ENCODE measurements at regions not wholly inside any gene's neighbourhood (a gene's known extent, or its start where the extent isn't known, plus 50 kb on each side); places are given as distances from the start of the nearest gene placed in this dataset.
A peak's percentile ranks its signal among the peaks of the same experiment; 100 is the strongest.
"Not testable (repeated sequence)": the region's sequence is repeated elsewhere in the genome, so short reads cannot be mapped to it uniquely, and the experiment has no call there.

- DNase-seq = not testable (repeated sequence)
Observed at GRCh38 chr18:70395771-70396170, 106.9 kb downstream of the SOCS6 start.

DNA sequence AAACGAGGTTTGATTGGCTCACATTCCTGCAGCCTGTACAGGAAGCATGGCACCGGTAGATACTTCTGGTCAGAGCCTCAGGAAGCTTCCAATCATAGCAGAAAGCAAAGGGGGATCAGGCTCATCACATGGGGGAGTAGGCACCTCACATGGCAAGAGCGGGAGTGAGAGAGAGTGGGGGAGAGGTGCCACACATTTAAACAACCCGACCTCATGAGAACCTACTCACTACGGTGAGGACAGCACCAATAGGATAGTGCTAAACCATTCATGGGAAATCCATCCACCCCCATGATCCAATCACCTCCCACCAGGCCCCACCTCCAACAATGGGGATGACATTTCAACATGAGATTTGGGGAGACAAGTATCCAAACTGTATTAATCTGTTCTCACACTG is 105.8 kb downstream of the SOCS6 start:
- DNase-seq = no peak

DNA sequence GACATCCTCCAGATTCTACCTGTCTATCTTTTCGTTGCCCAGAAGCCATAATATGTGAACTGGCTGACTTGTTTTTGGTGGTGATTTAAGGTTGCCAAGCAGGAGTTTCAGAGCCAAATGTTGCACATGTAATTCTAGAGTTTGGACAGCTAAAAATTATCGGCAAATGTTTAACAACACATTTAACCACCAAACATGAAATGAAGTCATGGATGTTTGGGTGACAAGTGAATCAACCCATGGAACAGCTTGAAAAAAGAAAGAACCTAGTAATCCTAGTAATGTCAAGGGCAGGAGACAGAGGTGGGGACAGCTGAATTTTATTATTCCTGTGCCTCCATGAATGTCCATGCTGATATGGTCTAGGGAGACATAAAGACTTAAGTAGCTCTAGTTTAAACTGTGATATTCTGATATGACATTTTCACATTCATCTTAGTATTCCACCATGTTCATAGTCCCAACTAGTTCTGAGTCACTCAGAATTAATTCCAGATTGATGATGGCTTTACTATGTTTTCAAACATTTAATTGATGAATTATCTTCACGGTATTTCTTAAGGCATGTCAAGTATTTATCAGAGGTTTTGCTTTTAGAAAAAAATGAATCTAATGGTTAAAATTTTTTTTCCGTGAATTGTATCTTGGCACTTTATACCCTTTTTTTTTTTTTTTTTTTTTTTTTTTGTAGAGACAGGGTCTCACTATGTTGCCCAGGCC is 101.7 kb downstream of the SOCS6 start:
- no peak for DNase-seq

GRCh38 chr18:70389036-70389435 is 100.2 kb downstream of the SOCS6 start:
- not testable (repeated sequence) for DNase-seq

GRCh38 chr18:70387027-70387426 is 98.2 kb downstream of the SOCS6 start:
- no peak for DNase-seq

DNA sequence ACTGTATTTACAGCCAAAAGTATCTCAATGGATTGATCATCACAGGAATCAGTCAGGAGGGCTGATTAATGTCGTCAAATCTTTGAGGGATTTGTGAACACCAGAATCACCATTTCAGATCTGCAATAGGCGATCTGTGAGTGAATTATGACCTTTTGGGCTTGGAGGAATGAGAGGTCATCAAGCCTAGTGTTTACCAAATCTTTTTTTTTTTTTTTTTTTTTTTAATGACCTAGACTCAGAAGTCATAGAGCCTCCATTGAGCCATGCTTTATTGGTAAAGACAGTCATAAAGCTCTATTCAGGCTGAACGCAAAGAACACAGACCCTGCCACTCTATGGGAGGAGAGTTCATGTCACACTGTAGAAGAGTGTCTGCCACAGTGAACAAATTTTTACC is 97.7 kb downstream of the SOCS6 start:
- DNase-seq = no peak

DNA sequence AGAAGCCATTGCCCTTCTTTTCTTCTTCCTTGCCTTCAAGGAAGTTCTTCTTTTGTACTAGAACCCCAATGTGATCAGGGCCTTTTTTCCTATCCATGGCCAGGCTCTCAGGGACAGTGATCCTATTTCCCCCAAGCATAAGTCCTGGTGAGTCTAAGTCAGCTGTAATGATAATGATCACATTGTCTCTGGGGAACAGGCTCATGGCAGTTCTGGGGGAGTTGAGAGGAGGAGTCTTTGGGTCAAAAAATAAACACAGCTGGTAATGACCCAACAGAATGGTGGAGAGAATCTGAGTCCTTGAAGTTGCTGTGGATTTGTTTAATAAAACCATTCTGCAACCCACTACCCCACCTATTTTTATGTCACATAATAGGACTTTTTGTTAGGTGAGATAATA is 96.6 kb downstream of the SOCS6 start:
- DNase-seq = no peak

DNA sequence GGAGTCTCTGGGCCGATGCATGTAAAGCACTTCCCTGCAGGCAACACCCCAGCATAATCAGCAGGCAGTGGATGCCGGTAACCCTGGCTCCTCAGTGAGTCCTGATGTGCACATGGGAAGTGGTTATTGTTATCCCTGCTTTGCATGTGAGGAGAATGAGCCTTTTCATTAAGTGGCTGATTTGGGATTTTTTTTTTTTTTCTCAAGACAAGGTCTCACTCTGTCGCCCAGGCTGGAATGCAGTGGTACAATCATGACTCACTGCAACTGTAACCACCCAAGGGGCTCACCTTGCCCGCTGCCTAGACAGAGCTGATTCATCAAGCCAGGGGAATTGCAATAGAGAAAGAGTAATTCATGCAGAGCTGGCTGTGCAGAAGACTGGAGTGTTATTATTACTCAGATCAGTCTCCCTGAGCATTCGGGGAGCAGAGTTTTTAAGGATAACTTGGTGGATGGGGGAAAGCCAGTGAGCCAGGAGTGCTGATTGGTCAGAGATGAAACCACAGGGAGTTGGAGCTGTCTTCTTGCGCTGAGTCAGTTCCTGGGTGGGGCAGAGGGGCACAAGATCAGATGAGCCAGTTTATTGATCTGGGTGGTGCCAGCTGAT is 95.4 kb downstream of the SOCS6 start:
- DNase-seq = no peak

DNA sequence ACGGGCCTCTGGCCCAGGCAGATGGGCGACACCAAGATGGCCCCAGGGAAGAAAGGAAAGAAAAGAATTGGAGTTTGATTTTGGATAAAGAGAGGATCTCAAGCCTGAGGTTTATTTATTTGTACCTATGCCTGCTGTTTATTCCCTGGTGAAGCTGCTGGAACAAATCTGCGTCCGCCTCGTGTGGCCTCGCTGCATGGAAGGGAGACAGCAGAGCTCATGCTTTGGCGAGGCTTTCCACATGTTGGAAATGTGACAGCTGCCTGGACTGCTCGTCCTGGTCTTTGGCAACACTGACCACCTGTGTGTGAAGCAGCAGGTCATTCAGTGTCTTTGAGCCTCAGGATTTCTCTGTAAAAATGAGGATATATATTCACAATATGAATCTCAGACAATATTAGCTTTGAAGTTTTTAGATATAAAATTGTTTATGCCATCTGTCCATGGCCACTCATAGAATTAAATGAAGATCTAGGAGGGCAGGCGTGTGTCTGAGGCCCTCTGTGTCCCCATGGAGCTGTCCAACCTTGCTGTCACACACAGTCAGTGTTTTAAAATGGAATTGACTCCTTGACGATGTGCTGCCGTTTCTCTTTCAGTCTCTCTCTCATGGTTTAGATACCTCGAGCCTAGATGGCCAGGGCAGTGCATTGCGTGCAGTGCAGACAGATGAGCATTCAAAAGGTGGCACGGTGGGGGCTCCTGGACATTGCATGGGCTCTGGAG is 94.3 kb downstream of the SOCS6 start:
- DNase-seq = no peak

GRCh38 chr18:70382017-70382416 is 93.2 kb downstream of the SOCS6 start:
- DNase-seq = no peak

DNA sequence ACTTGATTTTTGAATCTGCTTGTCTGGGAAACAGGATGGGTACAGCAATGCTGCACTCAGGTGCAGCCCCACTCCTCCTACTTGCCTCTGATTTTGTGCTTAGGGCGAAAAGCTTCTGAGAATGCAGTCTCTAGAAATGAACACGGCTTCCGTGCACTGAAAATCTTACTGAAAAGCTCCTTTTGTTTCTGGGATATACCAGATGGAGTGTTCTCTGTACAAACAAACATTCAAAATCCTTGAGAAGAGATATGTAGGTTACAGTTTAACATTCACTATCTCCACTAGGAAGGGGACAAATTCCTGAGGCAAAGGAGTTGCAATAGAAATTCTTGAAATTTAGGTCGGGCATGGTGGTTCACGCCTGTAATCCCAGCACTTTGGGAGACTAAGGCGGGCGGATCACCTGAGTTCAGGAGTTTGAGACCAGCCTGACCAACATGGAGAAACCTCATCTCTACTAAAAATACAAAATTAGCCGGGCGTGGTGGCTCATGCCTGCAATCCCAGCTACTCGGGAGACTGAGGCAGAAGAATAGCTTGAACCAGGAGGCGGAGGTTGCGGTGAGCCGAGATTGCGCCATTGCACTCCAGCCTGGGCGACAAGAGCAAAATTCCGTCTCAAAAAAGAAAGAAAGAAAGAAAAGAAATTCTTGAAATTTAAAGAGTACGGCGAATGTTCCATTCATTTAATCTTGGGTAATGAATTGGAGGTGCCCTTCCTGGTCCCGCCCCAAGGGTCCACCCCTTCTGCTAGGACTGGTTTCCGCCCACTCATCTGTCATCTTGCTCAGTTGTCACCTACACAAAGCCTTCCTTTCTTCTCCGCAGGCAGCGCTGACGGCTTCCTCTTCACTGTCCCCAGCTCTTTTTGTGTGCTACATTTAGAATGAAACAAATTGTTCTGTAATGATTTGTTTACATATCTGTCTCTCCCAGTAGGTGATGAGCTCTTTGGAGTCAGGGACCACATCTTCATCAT is 92.4 kb downstream of the SOCS6 start:
- peak; percentile 4 for DNase-seq
